ENCODE measurements at regions not wholly inside any gene's neighbourhood (a gene's known extent, or its start where the extent isn't known, plus 50 kb on each side); places are given as distances from the start of the nearest gene placed in this dataset.
A peak's percentile ranks its signal among the peaks of the same experiment; 100 is the strongest.
"Not testable (repeated sequence)": the region's sequence is repeated elsewhere in the genome, so short reads cannot be mapped to it uniquely, and the experiment has no call there.

DNA sequence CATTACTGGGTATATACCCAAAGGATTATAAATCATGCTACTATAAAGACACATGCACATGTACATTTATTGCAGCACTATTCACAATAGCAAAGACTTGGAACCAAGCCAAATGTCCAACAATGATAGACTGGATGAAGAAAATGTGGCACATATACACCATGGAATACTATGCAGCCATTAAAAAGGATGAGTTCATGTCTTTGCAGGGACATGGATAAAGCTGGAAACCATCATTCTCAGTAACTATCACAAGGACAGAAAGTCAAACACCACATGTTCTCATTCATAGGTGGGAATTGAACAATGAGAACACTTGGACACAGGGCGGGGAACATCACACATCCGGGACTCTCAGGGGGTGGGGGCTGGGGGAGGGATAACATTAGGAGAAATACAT, 959.4 kb downstream of the KCNT2 start:
- DNase-seq, result not testable (repeated sequence)

DNA sequence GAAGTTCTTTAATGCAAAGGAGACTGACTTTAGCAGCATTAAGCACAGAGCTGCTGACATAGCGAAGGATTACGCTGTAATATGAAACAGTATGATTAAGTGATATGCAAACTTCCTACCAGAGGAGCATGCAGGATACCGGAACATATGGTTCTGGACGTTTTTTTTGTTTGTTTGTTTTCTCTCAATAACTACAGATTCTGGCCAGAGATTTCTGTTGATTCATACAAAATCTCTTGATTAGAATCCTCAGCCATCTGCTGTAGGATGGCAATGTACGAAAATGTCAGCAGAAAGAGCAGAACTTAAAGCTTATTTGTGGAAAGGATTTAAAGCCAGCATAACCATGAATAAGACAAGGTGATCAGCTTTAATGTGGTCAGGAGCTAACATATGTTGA, 970.7 kb downstream of the KCNT2 start:
- no peak for DNase-seq

DNA sequence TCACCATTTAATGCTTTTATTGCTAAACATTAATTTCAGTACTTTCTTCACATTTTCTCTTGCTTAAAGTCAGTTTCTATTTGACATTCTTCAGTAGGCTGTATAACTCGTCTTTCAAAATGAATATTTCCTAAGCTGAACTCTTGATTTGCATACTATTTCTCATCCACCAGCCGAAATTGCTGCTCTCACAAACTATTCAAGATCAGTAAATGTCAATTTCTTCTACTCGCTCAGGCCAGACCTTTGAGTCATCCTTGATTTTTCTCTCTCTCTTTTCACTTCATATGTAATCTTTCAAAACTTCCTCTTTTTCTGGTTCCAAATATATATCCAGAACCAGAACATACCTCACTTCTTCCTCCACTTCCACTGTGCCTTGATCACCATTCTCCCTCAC, 990.0 kb downstream of the KCNT2 start:
- no peak for DNase-seq

DNA sequence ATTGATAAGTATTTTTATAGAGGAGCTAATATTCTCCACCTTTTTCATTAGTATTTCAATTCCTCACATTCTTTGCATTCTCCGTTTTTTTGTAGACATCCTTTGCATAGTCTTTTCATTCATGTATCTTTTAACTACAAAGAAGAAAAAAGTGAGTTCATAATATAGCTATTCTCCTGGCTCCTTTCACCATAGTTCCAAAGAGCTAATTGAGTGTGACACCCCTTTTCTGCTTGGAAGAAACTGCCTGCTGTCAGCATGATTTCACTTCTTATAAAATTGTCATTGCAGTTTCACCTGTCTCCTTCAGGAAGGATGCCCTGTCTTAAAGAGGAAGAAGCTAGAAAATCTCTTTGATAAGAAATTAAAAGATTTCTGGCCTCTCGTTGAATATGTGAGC, 991.1 kb downstream of the KCNT2 start:
- no peak for DNase-seq

DNA sequence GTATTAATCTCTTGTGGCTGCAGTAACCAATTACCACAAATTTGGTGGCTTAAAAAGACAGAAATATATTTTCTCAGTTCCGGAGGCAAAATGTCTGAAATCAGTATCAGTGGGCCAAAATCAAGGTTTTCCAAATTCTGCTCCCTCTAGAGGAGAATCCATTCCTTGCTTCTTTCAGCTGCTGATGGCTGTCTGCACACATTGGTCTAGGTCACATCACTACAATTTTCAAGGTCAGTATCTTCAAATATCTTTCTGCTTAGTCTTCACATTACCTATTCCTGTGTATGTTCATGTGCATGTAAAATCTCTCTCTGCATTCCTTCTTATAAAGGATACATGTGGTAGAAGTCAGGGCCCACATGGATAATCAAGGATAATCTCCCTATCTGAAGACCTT, 999.4 kb downstream of the KCNT2 start:
- no peak for DNase-seq

DNA sequence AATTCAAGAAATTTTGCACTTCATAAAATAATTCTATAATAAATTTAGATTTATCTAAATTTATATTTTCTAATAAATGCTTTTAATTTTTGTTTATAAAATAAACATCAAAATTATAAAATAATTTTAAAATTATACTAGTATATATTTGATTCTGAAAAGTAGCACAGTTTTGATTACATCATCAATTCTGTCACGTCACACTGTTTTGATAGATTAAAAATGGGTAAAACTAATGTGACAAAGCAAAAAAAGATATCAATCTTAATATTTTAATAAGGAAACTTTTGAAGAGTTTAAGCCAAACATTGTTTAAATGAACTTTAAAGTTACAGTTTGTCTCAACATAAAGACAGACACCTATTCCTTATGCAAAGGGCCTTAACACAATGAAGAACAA, 1001.8 kb downstream of the KCNT2 start:
- DNase-seq, result no peak

DNA sequence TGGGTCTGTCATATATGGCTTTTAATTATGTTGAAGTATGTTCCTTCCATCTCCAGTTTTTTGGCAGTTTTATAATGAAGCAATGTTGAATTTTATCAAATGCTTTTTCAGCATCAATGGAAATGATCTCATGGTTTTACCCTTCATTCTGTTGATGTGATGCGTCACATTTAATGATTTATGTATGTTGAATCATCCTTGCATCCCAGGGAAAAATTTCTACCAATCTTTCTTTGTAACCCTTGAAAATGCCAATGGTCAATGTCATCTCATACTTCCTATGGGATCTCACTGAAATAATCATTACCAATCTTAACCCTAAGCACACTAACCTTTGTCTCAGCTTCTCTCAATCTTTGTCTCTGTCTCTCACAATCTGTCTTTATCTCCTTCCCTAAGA, 1004.0 kb downstream of the KCNT2 start:
- peak; percentile 87 for DNase-seq

DNA sequence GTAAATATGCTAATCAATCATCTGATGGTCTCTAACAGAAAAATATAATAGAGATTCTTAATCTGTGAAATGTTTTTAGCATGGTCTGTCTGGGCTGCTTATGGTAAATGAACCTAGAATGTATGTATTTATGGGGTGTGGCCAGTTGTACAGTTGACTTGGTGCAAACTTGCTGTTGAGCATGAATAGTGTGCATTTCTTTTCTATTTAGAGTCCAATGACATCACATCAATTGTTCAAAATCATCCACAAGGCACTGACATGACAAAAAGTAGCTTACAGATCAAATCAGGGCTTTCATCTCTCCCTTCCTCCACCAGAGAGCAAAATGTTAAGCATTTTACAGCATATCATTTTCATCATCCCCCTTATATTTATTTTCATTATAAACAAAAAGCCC, 1010.3 kb downstream of the KCNT2 start:
- DNase-seq, result no peak

DNA sequence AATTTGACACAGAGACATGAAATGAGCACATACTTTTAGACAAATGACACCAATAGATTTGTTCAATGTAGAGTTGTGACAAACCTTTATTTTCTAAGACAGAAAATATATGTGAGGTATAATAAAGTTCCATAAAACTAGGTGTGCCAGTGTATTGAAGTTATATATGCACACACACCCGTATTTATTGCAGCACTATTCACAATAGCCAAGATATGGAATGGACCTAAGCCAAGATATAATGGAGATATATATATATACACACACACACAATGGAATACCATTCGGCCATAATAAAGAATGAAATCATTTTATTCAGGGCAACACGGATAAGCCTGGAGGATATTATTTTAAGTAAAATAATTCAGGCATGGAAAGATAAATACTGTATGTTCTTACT, 1013.5 kb downstream of the KCNT2 start:
- no peak for DNase-seq

DNA sequence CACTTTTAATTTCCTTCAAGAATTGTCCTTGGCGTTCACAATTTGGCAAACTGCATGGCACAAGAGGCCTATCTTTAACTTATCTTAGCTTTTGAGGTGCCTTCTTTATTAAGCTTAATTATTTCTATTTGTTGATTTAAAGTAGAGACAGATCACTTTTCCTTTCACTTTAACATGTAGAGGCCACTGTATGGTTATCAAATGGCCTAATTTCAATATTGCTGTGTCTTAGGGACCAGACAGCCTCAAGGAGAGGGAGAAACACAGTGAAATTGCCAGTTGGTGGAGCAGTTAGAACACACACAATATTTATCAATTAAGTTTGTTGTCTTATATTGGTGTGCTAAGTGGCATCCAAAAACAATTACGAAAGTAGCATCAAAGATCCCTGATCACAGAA, 1013.9 kb downstream of the KCNT2 start:
- no peak for DNase-seq

DNA sequence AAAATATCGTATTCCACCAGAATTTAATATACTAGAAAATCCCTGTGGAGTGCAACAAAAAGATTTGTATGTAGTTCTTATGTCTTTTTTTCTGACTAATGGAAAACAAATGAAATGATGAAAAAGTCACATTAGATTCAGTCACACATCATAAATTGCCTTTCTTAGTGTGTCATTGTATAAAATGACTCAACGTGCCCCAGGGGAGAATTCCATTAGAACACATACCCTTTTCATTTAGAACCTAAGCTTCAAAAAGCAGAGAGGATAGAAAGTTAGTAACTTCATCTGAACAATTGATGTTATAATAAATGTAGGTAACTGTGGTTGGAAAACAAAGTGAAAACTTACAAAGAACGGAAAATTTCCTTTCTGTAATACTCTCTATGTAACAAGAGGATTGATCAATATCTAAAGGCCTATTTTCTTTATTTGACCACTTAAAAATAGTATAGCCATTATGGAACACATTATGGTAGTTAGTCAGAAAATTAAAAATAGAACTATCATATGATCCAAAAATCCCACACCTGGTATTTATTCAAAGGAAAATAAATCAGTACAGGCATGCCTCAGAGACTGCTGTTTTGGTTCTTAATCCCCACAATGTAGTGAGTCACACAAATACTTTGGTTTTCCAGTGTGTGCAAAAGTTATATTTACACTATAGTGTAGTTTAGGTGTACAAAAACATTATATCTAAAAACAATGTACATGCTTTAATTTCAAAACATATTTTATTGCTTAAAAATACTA, 1016.1 kb downstream of the KCNT2 start:
- DNase-seq, result peak; percentile 86

DNA sequence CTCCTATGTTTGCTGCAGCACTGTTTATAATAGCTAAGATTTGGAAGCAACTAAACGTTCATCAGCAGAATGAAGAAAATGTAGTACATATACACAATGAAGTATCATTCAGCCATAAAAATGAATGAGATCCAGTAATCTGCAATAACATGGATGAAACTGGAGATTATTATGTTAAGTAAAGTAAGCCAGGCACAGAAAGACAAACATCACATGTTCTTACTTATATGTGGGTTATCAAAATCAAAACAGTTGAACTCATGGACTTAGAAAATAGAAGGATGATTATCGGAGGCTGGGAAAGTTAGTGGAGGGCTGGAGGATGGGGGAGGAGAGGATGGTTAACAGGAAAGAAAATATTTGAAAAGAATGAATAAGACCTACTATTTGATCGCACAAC, 1017.6 kb downstream of the KCNT2 start:
- DNase-seq, result peak; percentile 60

DNA sequence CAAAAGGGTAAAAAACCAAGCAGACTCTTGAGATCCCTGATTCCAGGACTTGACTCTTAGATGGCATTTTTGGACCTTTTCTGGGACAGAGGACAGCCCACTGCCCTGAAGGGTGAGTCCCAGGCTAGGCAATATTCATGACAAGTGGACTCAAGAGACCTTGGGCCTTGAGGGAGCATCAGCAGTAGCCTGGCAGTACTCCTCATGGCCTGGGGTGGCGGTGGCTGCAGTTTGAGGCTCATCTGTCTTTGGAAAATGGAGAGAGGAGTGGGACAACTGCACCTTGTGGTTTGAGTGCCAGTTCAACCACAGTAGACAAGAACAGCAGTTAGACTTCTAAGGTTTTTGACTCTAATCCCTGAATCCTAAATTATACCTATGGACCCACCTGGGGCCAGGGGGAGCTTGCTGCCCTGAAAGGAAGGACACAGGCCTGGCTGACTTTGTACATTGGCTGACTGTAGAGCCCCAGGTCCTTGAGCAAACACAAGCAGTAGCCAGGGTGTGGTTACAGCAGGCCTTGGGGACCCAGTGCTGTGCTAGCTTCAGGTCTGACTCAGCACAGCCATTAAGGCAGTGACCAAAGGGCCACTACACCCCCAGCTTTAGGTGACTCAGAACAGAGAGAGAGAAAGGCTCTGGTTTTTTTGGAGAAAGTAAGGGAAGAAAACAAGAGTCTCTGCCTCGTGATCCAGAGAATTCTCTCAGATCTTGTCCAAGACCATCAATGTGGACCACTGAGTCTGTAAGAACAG, 1023.2 kb downstream of the KCNT2 start:
- DNase-seq, result peak; percentile 19

DNA sequence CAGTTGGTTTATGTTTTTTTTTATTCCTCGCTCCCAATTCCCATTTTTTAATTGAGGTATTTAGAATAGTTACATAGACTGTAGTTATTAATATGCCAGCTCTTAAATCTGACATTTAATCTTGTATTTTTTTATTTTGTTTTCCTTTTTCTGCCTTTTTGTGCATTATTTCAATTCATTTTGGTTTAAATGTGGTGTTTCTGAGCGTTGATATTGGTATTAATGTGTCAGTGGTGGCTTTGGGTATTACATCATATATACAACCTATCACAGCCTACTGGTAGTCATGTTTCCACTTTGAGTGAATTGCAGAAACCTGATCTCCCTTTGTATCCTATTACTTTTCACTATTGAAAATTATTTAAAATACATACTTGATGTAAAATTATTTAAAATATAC, 1027.3 kb downstream of the KCNT2 start:
- DNase-seq, result no peak

DNA sequence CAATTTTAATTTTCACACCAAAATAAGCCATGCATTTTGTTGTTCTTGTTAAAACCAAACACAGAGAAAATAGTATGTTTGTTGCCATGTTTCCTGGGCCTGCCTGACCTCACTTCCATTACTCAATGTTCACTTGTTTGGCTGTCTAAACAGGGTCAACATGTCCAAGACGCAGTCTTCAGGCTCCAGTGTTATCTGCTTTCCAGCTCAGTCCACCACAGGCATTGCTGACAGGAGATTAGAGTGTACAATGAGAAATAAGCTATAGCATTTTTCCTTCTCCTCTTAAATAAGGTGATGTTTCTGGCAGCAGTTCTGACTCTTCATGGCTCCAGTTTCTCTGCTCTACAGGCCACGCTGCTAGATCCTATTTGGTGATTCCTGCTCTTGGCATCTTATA, 1030.5 kb downstream of the KCNT2 start:
- no peak for DNase-seq

DNA sequence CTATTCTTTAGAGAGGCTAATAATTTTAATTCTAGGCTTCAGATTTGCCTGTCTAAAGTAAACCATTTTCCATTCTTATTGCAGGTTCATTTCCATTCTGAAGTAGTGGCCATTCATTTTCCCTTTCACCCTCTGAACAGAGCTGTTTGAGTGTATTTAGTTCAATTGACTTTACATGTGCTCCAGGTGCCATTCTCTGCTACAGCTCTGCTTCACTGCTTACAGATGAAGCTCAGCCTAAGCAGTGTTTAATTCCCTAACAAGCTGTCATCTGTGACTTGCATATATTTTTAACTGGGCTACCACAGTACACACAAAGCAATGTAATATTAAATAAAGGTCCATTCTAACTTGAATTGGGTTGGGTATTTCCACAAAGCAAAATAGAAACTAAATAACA, 1031.6 kb downstream of the KCNT2 start:
- no peak for DNase-seq

DNA sequence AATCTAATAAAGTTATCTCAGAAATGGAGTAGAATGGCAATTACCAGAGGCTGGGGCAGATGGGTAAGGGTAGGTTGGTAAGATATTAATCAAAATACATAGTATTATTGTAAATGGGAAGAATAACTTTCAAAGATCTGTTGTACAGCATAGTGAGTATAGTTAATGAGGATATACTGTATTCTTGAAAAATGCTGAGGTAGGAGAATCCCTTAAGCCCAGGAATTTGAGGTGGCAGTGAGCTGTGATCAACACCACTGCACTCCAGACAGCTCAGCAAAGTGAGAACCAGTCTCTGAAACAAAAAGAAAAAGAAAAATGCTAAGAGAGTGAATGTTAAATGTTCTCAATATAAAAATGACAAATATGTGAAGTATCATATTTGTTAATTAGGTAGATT, 1033.7 kb downstream of the KCNT2 start:
- no peak for DNase-seq

DNA sequence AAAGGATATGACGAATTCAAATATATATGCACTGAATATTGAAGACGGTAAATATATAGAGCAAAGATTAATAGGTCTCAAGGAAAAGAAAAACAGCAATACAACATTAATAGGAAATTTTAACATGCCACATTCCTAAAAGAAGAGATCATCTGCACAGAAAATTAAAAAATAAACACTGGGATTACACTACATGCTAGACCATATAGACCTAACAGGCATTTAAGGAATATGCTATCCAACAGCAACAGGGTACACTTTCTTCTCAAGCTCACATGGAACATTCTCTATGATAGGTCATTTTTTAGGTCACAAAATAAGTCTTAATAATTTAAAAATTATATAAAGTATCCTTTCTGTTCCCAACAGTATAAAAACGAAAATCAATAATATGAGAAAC, 1038.3 kb downstream of the KCNT2 start:
- peak; percentile 11 for DNase-seq

DNA sequence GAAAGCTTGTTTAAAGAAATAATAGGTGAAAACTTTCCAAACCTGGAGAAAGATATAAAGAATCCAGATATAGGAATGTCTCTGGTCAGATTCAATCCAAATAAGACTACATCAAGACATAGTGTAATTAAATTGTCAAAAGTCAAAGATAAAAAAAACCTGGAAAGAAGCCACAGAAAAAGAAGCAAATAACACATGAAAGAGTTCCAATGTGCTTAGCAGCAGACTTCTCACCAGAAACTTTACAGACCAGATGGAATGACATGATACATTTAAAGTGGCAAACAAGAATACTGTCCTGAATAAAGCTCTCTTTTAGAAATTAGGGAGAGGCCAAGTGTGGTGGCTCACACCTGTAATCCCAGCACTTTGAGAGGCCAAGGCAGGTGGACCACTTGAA, 1039.9 kb downstream of the KCNT2 start:
- peak; percentile 5 for DNase-seq

DNA sequence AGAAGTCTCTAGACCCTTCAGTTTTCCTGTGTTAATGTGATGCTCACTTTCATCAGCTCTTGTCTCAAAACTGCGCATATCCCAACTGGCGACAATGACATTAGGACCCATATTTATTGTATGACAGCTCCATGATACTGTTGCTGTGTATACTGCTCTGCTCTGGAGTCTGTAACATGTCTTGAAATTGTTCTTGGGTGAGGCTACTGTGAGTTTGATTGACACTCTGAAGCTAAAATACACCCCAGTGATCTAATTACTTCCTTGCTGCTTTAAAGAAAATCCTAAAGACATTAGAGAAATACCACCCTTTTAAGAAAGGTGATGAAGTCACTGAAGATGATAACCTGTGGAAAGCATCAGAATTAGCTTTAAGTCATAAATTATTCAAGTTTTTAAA, 1046.2 kb downstream of the KCNT2 start:
- no peak for DNase-seq

DNA sequence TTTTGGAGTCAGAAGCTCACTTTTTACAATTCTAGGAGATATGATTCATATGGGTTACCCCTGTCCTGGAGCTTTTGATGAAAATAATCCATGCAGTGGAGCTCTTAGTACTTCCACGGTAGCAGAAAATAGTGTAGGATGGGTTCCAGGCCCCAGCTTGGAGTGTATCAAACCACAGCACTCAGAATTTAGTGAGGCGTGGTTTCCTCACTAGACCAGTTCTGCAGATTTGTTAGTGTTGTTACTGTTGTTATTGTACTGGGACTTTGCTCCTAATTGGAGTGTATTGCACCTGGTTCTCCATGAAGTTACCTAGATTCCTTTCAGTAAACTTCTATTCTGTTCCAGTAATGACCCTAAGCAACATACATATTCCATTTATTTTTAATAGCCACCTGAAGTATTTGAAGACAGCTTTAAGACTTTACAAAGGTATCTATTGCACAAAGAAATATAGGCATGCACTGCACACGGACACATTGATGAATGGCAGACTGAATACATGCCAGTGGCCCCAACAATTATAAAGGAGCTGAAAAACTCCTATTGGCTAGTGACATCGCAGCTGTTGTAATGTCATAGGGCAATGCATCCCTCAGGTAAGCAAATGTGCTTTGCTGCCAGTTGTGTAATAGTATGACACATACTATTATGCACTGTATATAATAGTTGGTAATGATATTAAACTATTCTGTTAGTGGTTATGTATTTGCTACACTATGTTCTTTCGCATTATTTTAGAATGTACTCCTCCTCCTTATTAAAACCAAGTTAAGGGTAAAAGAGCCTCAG, 1058.0 kb downstream of the KCNT2 start:
- no peak for DNase-seq

DNA sequence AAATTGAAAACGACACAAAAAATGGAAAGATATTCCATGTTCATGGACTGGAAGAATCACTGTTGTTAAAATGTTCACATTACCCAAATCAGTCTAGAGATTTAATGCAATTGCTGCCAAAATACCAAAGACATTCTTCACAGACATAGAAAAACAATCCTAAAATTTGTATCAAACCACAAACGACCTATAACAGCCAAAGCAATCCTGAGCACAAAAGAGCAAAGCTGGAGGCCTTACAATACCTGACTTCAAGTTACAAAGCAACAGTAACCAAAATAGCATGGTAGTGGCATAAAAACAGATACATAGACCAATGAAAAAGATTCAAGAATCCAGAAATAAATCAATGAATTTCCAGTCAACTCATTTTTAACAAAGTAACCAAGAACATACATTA, 1077.3 kb downstream of the KCNT2 start:
- peak; percentile 28 for DNase-seq

DNA sequence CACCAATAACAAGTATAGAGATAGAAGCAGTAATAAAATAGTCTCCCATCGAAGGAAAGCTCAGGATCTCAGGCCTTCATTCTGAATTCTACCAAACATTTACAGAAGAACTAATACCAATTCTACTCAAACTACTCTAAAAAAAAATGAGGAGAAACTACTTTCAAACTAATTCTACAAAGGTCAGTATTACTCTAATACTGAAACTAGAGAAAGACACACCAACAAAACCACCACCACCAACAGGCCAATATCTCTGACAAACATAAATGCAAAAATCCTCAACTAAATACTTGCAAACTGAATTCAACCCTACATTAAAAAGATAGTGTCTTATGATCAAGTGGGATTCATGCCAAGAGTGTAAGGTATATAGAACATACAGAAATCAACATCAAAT, 1078.4 kb downstream of the KCNT2 start:
- DNase-seq, result no peak

DNA sequence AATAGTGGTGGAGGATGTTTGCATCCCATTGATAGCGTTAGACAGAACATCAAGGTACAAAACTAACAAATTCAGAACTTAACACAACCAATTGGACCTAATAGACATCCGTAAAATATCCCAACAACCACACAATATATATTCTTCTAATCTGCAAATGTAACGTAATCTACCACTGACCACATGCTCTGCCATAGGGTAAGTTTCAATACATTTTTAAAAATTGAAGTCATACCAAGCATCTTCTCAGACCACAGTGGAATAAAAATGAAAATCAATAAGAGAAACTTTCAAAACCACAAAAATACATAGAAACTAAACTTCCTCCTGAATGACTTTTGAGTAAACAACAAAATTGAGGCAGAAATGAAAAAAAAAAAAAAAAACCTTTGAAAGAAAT, 1087.5 kb downstream of the KCNT2 start:
- no peak for DNase-seq
